Kasumi-1 (cell line): ENCODE measurements at regions not wholly inside any gene's neighbourhood (a gene's known extent, or its start where the extent isn't known, plus 50 kb on each side); places are given as distances from the start of the nearest gene placed in this dataset.

Experiments
- DNase-seq, 2 experiments: peaks; one replicate each; lab custom pipeline; 2025; lab: John Stamatoyannopoulos, UW

DNA sequence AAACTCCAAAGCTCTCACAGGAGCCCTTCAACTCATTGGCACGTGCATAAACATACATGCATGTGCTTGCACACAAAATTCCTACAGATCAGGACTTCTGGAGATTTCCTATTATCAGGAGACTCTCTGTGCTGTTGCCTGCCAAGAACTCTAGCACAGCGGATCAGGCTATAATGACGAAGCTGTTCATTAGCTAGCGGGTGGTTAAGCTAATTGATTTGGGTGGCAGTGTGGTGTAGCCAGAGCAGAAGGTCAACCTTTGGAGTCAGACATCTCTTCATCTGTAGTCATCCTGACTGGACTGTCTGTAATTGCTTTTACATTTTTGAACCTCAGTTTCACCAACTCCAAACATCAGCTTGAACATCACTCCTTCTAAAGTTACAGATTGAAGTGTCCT is 69.0 kb downstream of the KIF2B start:
- DNase-seq: no peak

DNA sequence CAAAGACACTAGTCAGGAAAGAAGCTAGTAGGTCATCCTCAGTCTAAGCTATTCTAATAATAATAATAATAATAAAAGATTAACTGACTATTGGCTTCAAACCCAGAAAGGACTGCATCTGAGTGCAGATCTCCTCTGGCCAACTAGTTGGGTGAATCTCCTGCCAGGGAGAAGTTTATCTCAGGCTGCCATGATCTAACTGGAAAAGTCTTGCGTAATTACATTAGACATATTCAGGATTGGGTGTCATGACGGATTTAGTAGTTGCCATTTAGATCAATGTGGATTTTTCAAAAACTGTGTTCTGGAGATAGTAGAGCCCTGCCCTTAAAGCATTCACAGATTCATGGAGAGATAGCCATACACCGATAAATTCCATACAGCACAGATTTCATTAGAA is 69.5 kb downstream of the KIF2B start:
- no peak for DNase-seq

GRCh38 chr17:53894591-53894990 is 71.9 kb downstream of the KIF2B start:
- DNase-seq: no peak

GRCh38 chr17:53896047-53896446 is 73.3 kb downstream of the KIF2B start:
- no peak for DNase-seq

DNA sequence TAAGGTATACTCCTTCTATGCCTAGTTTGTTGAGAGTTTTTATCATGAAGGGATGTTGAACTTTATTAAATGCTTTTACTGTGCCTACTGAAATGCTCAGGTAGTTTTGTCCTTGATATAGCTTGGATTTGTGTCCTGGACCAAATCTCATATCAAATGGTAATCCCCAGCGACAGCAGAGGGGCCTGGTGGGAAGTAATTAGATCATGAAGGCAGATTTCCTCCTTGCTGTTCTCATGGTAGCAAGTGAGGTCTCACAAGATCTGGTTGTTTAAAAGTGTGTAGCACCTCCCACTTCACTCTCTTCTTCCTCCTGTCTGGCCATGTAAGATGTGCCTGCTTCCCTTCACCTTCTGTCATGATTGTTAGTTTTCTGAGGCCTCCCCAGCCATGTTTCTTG is 78.2 kb downstream of the KIF2B start:
- no peak for DNase-seq

- no peak for DNase-seq
Measured at GRCh38 chr17:53907435-53907834, 84.7 kb downstream of the KIF2B start.

DNA sequence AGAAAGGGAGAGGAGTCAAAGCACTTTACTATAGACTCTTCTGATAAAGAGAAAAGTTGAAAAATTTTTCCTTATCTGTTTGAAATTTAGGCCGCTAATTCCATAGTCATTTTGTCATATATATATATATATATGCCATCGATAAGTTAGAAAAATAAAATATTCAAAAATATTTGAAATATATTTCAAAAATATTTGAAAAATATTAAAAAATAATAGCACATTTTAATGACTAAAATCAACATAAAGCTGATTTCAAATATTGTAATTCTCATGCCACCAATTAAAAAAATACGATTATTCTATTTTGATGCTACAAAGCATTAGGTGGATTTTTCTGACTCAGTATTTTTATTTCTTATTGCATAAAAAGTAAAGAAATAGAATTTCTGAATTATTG is 87.1 kb downstream of the KIF2B start:
- no peak for DNase-seq

DNA sequence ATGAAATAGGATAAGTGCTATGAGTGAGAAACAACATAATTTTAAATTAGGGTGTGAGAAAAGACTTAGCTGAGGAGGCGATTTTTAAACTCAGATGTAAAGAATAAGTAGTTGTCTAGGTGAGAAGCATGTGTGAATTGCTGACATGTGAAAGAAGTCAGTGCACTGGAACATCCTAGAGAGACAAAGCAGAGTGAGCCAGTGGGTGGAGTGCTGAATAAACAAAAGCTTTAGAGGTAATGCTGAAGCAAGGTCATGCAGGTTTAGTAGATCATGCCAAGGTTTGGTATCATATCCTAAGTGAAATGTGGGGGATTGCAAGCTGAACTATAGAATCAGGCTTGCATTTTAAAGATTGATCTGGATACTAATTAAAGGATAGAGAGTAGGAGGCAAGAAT is 89.4 kb downstream of the KIF2B start:
- DNase-seq: no peak

DNA sequence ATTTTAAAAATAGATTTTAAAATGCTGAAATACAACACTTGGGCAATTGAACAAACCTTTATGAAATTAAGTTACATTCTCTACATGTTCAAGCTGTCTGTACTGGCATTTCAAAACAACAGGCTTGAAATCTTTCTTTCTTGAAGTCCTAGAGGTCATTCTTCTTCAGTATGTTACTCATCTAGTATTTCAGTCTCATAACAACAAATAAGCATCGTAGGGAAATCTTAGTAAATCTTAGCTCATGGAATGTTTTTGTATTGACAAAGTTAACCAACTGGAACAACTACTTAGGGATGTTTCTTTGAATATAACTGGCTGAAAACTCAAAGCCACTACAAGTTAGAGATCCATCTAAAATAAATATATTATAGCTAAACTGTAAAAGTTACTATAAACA is 96.6 kb downstream of the KIF2B start:
- no peak for DNase-seq

GRCh38 chr17:53924530-53925455 is 102.1 kb downstream of the KIF2B start:
- DNase-seq: no peak

DNA sequence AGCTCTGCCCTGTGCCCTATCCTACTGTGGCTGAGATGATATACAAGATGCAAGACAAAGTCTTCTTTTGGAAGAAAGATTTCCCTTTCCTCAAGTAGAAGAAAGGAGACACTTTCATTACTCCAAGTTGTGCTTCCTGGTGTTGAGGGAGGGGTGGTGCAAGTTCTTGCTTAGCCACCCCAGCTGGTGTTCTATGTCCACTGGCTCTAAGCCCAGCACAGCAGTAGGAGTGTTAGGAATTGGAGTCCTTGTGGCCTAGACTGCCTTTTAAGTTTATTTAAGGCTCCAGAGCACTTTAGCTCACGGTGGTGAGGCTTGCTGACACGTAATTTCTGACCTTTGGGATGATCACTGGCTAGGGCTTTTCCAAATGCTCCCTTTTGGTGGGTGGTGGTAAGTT is 109.7 kb downstream of the KIF2B start:
- DNase-seq: no peak

DNA sequence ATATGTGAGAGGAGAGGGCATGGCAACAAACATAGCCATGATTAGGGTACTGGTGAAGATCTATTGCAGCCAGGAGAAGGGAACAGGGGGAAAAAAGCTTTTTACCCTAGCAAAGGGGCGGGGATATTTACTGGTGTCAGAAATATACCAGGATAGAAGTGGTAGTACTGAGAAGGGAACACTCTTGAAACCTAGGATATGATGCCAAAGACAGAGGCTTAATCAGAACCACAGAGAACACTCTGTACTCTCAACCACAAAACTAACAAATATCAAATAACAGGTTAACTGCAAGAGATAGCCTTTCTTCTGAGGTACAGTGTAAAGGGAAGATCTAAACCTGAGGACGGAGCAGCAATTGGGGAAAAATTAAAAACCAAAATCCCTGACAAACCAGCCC is 112.2 kb downstream of the KIF2B start:
- DNase-seq: no peak

GRCh38 chr17:53941231-53941630 is 118.5 kb downstream of the KIF2B start:
- no peak for DNase-seq

DNA sequence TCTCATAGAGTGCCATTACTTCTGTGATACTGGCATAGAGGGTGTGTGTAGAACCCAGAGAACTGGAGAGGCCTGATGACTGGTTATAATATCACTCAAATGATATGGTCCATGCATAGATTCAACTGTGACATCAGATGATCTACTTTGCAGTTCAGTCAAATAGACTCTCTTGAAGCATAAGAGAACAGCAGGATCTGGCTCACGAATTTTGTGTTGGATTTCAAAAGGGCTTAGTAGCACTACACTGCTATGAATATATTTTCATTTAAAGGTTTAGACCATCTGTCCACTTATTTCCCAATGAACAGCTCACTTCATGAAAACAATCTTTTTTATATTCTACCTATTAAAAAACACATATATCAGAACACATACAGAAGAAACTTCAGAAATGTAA is 119.7 kb downstream of the KIF2B start:
- no peak for DNase-seq

DNA sequence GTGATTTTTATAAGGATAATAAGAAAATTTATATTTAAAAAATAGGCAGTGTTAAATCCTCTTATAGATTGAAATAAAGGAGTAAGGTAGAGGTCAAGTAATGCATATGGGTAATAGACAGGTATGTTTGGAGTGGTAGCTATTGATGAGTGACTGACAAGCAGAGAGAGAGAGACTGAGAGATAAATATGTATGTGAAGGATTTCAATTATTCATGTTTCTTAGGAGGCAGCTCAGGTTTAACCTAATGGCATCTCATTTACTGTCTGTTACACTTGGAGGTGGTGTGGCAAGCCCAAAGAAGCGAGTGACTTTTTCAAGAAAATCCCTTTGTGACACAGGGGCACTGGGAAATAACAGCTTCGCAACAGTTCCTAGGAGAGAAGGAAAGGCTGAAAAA is 120.2 kb downstream of the KIF2B start:
- DNase-seq: no peak

- no peak for DNase-seq
Measured at GRCh38 chr17:53948323-53948722, 125.6 kb downstream of the KIF2B start.

DNA sequence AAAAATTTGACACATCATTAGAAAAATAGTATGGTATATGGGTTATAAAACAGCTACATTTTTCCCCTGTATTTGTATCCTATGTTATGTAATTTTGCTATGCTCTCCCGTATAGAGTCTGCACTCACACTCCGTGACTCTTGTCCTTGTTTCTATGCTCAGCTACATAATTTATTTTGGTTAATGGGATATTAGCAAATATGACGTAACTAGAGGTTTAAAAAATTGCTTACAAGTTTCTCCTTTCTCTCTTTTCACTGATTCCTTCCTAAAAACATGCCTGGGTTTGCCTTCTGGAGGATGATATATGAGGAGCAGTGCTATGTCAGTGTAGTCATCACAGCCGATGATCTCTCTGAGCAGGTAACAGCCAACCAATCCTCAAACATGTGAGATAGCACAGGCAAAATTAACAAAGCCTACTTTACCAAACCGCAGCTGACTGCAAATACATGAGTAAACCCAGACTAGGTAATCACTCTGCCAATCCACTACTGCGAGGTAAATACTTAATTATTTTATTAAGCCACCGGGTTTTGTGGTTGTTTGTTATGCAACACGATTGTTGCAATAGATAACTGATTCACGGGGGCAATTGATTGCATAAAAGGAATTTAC is 126.9 kb downstream of the KIF2B start:
- no peak for DNase-seq

DNA sequence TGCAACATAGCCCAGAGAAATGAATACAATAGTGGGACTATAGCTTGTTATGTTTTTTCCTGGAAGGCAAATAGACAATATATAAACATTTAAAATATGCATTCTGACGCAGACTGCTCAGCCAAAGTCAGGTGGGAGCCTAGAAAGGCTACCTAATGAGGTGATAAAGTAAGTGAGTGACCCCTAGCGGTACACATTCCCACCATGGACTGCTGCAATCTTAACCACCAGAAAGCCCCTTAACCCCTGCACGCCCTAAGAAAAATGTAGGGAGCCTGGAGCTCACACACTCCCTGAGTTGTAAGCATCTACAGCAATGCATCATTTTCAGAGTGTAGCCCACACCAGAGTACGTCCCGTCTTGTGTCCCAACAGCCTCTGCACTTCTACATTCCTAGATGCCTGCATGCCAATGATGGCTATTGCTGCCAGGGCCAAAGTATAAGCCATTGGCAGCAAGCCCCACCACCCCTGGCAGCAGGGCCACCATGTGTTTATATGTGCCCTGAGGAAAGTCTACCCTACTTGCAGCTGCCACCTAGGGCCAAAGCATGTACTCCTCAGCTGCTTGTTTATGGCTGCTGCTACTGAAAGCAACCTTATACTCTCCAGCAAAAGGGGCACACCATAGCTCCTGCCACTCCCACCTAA is 127.6 kb downstream of the KIF2B start:
- no peak for DNase-seq

DNA sequence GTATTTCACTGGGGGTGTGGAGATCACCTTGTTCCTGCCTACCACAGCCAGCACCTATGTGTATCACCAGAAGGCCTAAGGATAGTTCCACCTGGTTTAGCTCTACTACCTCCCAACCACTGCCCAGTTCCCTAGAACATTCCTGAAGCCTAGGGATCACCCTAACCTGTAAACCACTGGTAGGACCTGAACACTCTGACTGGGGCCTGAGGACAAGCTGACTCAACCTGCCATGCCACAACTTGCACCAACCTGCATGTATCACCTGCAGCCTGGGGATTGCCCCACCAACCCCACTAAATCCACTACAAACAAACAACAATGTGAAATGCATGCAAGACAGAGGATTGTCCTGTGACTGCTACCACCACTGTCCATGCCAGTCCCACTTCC is 128.1 kb downstream of the KIF2B start:
- no peak for DNase-seq

DNA sequence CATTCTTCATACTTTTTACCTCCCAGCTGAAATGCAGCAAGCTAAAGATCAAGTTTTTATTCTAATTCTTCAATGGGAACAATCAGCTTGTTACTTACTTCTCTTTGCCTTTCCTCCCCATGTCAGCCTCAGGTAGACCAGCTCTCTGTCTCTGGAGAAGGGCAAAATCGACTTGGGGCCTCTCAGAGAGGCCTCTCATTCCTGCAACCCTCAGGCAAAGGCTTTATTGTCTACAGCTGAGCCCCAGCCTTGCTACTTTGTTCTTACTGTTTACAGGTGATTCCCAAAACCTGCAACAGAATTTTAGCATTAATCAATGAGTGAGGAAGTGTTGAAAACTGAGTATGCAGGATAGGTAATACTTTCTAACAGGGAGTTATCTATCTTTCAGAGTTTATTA is 148.6 kb downstream of the KIF2B start:
- DNase-seq: no peak

DNA sequence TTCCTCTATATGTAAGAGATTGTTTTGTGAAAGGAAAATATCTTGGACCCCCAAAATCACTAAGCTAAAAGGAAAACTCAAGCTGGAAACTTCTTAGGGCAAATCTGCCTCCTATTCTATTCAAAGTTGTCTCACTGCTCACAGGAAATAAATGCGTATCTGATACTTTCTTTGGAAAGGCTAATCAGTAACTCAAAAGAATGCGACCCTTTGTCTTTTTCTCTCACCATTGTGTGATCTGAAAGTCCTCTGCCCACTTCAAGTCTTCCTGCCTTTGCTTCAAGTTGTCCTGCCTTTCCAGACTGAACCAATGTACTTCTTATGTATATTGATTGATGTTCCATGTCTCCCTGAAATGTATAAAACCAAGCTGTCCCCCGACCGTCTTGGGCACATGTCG is 157.3 kb downstream of the KIF2B start:
- no peak for DNase-seq

DNA sequence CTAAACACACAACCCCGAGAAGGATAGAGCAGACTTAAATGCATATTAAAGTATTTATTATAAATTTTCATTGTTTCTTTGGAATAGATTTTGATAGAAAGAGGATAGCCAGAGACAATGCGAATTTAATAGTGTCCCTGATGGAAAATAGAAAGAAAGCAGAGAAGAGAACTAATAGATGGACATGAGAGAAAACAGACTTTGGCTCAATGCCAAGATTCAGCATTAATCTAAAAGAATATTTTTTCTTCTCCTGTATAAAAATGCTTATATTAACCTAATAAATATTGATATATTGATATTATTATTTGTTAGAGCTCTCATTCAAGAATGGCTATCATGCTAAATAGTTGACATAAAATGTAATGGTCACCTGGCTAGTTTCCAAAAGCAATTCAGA is 173.4 kb downstream of the KIF2B start:
- no peak for DNase-seq

GRCh38 chr17:53996890-53997289 is 174.2 kb downstream of the KIF2B start:
- no peak for DNase-seq
